ENCODE measurements at regions not wholly inside any gene's neighbourhood (a gene's known extent, or its start where the extent isn't known, plus 50 kb on each side); places are given as distances from the start of the nearest gene placed in this dataset.
A peak's percentile ranks its signal among the peaks of the same experiment; 100 is the strongest.

DNA sequence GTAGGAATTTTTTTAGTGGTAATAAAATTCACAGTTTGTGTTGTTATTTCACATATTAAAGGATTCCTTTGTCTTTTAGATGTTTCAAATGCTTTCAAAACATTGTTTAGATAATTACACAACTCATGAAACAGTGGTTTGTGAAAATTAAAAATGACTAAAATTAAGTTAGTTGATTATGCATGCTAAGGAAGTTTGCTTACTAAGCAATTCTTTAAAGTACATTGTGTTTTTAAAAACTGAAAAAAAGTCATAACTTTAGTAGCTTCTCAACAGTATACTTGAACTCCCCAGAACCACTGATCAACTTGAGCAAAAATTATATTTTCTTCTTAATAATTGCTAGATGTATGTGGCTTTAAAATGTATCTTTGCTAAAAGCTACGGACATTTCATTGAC, 298.4 kb upstream of the MC4R start:
- H3K9me1 ChIP-seq (ENCODE audit: insufficient read depth, low read length): no peaks in the 10 kb centered on the region
- H4K8ac ChIP-seq (ENCODE audit: low read depth in 2 of 2, low read length in 2 of 2): no peak overlapping the region
- intact Hi-C loops (cut with micrococcal nuclease) (no loop called here), in situ Hi-C loops (cut with MboI; ENCODE audit: low sequenced_read_pairs) (no loop called here), dilution Hi-C loops (cut with HindIII; ENCODE audit: low sequenced_read_pairs, unreplicated experiment) (no loop called here)
- no peak overlapping the region for H4K5ac ChIP-seq (ENCODE audit: low read depth, low read length)
- no peaks in the 10 kb centered on the region for H3K36me3 ChIP-seq (ENCODE audit: control insufficient read depth, insufficient read depth, low read length)
- POLR2A ChIA-PET (ENCODE audit: unreplicated experiment): no interaction called here
- H2BK5ac ChIP-seq (ENCODE audit: low read depth, low read length, poor library complexity, severe bottlenecking): no peak overlapping the region
- no peak overlapping the region for H2BK15ac ChIP-seq (ENCODE audit: low read depth, low read length)
- WGBS, 2 experiments (ENCODE audit: extremely low coverage in 2 of 2, insufficient read length in 1 of 2): no CpG with 5 or more reads among the region's 1 CpG
- H3K4me3 ChIP-seq (ENCODE audit: insufficient read depth, low read depth, low read length): no peak overlapping the region
- H3K9me3 ChIP-seq (ENCODE audit: control insufficient read depth, insufficient read depth, low read length): no peaks in the 10 kb centered on the region
- no peaks in the 10 kb centered on the region for H4K20me1 ChIP-seq (ENCODE audit: insufficient read depth, low read length)
- no peak overlapping the region for H2AK5ac ChIP-seq (ENCODE audit: low read depth, low read length)
- no peak for TF ChIP-seq RFX5 (IDR thresholded peaks at IDR 0.05; ENCODE audit: low read depth, low read length)
- TF ChIP-seq MAFK (IDR thresholded peaks at IDR 0.05; ENCODE audit: low read depth, low read length): peak; percentile 89
- no peak for TF ChIP-seq CHD1 (IDR thresholded peaks at IDR 0.05; ENCODE audit: low read depth, low read length)
- TF ChIP-seq CEBPB (IDR thresholded peaks at IDR 0.05; ENCODE audit: low read depth, low read length): no peak
- no peak for TF ChIP-seq RAD21 (IDR thresholded peaks at IDR 0.05; ENCODE audit: low read length)
- no peak for TF ChIP-seq BHLHE40 (IDR thresholded peaks at IDR 0.05; ENCODE audit: low read depth, low read length)
- no peak for TF ChIP-seq SMC3 (IDR thresholded peaks at IDR 0.05; ENCODE audit: low read depth, low read length)
- no peak for TF ChIP-seq MXI1 (IDR thresholded peaks at IDR 0.05; ENCODE audit: borderline replicate concordance, low read depth, low read length)
- TF ChIP-seq MAZ (IDR thresholded peaks at IDR 0.05; ENCODE audit: borderline replicate concordance, low read depth, low read length): no peak
- no peak overlapping the region for H2BK20ac ChIP-seq (ENCODE audit: low read depth, low read length)
- no peak overlapping the region for H2AFZ ChIP-seq (replicated peaks; ENCODE audit: low read length, poor library complexity)
- no peak overlapping the region for H3K56ac ChIP-seq (ENCODE audit: extremely low read depth, insufficient read depth, low read length)
- H3K4me1 ChIP-seq (ENCODE audit: control insufficient read depth, insufficient read depth, low read length): no peaks in the 10 kb centered on the region
- CTCF ChIA-PET: no interaction called here
- no peak overlapping the region for H2AK9ac ChIP-seq (replicated peaks; ENCODE audit: low read depth, low read length, poor library complexity)
- ATAC-seq (ENCODE audit: low read depth) (no peak), DNase-seq (no peak)
- H4K91ac ChIP-seq (ENCODE audit: insufficient read depth, low read depth, low read length): no peak overlapping the region
- no TSS peak for BruUV-seq (replicated peaks)
- no peak overlapping the region for H3K23ac ChIP-seq (ENCODE audit: low read depth, low read length)
- H3K4me2 ChIP-seq (ENCODE audit: low read depth, low read length): no peak overlapping the region
- H3K18ac ChIP-seq (ENCODE audit: low read depth, low read length): no peak overlapping the region
- no peaks in the 10 kb centered on the region for H3K79me1 ChIP-seq (ENCODE audit: low read depth in 1 of 2, low read length in 2 of 2)
- H3K14ac ChIP-seq (replicated peaks; ENCODE audit: low read depth, low read length): no peak overlapping the region
- H3K27me3 ChIP-seq (ENCODE audit: control insufficient read depth, insufficient read depth, low read length): no peaks in the 10 kb centered on the region
- no peak overlapping the region for H2BK120ac ChIP-seq (ENCODE audit: low read depth, low read length)
- no peak overlapping the region for H3K27ac ChIP-seq (ENCODE audit: insufficient read depth, low read length)
- no peak overlapping the region for H3K9ac ChIP-seq (ENCODE audit: low read depth, low read length)
- no peak overlapping the region for H3K4ac ChIP-seq (ENCODE audit: low read depth, low read length)

All from IMR-90 (cell line).